ENCODE measurements at regions not wholly inside any gene's neighbourhood (a gene's known extent, or its start where the extent isn't known, plus 50 kb on each side); places are given as distances from the start of the nearest gene placed in this dataset.

- no peak for TF ChIP-seq MLX (CRISPR knock-in tag; IDR thresholded peaks at IDR 0.05)
- no peak for TF ChIP-seq USF1 (CRISPR knock-in tag; IDR thresholded peaks at IDR 0.05)
- no peak for TF ChIP-seq GABPB1 (CRISPR knock-in tag; IDR thresholded peaks at IDR 0.05)
Measured at GRCh38 chr12:46617167-46617566, 208.6 kb downstream of the SLC38A4 start (continued).

- POLR2A ChIA-PET = no interaction called here
- Mint-ChIP-seq H3K27me3 (ENCODE audit: low read depth) (no peaks in the 10 kb centered on the region; the same call in 1 of the 2 replicates), H3K36me3 (peaks cover 14% of the 10 kb centered on the region), H3K9me3 (peaks cover 21% of the 10 kb centered on the region), H3K27ac (no peak overlapping the region), H3K4me3 (no peak overlapping the region), H3K4me1 (peaks cover 3% of the 10 kb centered on the region; the same call in 1 of the 2 replicates)
- TF ChIP-seq MAX (CRISPR knock-in tag; IDR thresholded peaks at IDR 0.05) (no peak), ATF6 (CRISPR knock-in tag; IDR thresholded peaks at IDR 0.05) (no peak), ATF1 (CRISPR knock-in tag; IDR thresholded peaks at IDR 0.05) (no peak), FOXP4 (CRISPR knock-in tag; IDR thresholded peaks at IDR 0.05) (no peak), E2F1 (CRISPR knock-in tag; IDR thresholded peaks at IDR 0.05) (no peak), IRF2 (CRISPR knock-in tag; IDR thresholded peaks at IDR 0.05; ENCODE audit: borderline replicate concordance, low read depth) (no peak), E2F5 (CRISPR knock-in tag; IDR thresholded peaks at IDR 0.05) (no peak), MYBL2 (CRISPR knock-in tag; IDR thresholded peaks at IDR 0.05) (no peak), IRF1 (CRISPR knock-in tag; IDR thresholded peaks at IDR 0.05) (no peak)
- CTCF ChIA-PET = no interaction called here
- ATAC-seq (no peak), DNase-seq (ENCODE audit: low spot score) (no peak)
Measured at GRCh38 chr12:46610754-46611153, 215.0 kb downstream of the SLC38A4 start.

GRCh38 chr12:46609674-46610073 is 216.1 kb downstream of the SLC38A4 start:
- TF ChIP-seq MXD4 (CRISPR knock-in tag; IDR thresholded peaks at IDR 0.05; ENCODE audit: borderline replicate concordance) (no peak), JUN (CRISPR knock-in tag; IDR thresholded peaks at IDR 0.05) (no peak), E2F5 (CRISPR knock-in tag; IDR thresholded peaks at IDR 0.05) (no peak)
- Mint-ChIP-seq H3K36me3 (peaks cover 4% of the 10 kb centered on the region), H3K4me3 (no peak overlapping the region), H3K4me1 (peaks cover 3% of the 10 kb centered on the region; the same call in 1 of the 2 replicates), H3K27ac (no peak overlapping the region), H3K27me3 (ENCODE audit: low read depth) (no peaks in the 10 kb centered on the region; the same call in 1 of the 2 replicates), H3K9me3 (peaks cover 12% of the 10 kb centered on the region)
- POLR2A ChIA-PET = no interaction called here
- ATAC-seq (no peak), DNase-seq (ENCODE audit: low spot score) (no peak)
- CTCF ChIA-PET = no interaction called here

Data from WTC11 (cell line).